Right cardiac atrium (tissue), 5 donors: ENCODE measurements at regions not wholly inside any gene's neighbourhood (a gene's known extent, or its start where the extent isn't known, plus 50 kb on each side); places are given as distances from the start of the nearest gene placed in this dataset.
"Not testable (repeated sequence)": the region's sequence is repeated elsewhere in the genome, so short reads cannot be mapped to it uniquely, and the experiment has no call there.

Source experiments
- ATAC-seq, 2 donors: fragments of 200-7000 bp; cut with Tn5 transposase; one replicate each; pipeline versions ENCODE4 v1.8.0 to v1.9.1; 2020; ENCODE audit warnings: moderate library complexity in 2 of 2, mild to moderate bottlenecking in 1 of 2
- DNase-seq, 3 donors: peaks; one replicate each; pipeline ENCODE4 v3.0.0-alpha.2; 2020
- H3K27ac ChIP-seq: one replicate; pipeline ENCODE4 v1.5.1; 2013; ENCODE audit warnings: mild to moderate bottlenecking, low read length, control low read depth, moderate library complexity
- H3K27me3 ChIP-seq: one replicate; pipeline ENCODE4 v1.6.1; 2013; ENCODE audit not compliant: control insufficient read depth, insufficient read depth
- H3K4me1 ChIP-seq: one replicate; pipeline ENCODE4 v1.6.1; 2013; ENCODE audit warnings: low read length; ENCODE audit not compliant: control insufficient read depth, insufficient read depth
- H3K4me3 ChIP-seq: one replicate; pipeline ENCODE4 v1.5.1; 2013; ENCODE audit warnings: low read length, control low read depth
- H3K9me3 ChIP-seq: one replicate; pipeline ENCODE4 v1.6.1; 2013; ENCODE audit warnings: low read length; ENCODE audit not compliant: control insufficient read depth
- WGBS: extraction: QIAGEN DNeasy Blood & Tissue Kit; methylation state at CpG from one replicate; pipeline ENCODE4 v1.1.7; 2013; 5-methylcytosine and 5-hydroxymethylcytosine counted together
- intact Hi-C, 4 donors: fragments of 100-400 bp; cut with DNase I; formaldehyde crosslinking; loops; one replicate each; pipeline versions ENCODE4 v1.11.0 to v1.14.0; 2022 to 2023
- donor health status: healthy with polysubstance abuse.
- donor health status: DM: no; HTN: yes; CAD: no.
- donor health status: DM: no; HTN: no; CAD: no.
- donor health status: DM: no; HTN: yes; CAD: no; lungs with severe emphysema.
- donor health status: DM: yes; HTN: yes; CAD: no.

DNA sequence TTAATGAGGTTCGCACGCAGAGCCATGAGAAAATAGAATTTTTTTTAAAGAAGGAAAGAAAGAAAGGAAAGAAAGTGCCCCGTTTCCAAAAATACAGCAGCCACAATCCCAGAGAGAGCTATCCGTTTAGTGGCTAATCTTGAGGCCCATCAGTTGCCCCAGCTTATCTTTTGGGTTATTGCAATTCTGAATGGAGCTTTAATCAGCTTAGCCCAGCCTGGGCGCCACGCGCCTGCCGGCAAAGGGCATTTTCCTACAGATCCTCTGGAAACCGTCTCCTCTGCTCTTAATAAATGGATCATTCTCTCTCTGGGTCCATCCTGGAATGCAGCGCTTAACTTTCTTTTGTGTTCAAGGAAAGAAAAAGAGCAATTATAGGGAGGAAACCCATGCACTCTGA lies 413.3 kb downstream of the MAFB start:
- intact Hi-C loops, result no loop called here
- no peaks in the 10 kb centered on the region for H3K9me3 ChIP-seq
- no peaks in the 10 kb centered on the region for H3K27me3 ChIP-seq
- no peak for DNase-seq
- no peak overlapping the region for H3K27ac ChIP-seq
- no peaks in the 10 kb centered on the region for H3K4me1 ChIP-seq
- no peak overlapping the region for H3K4me3 ChIP-seq
- ATAC-seq, result no peak
- 68% methylated on average over 10 of the region's 10 CpGs for WGBS

DNA sequence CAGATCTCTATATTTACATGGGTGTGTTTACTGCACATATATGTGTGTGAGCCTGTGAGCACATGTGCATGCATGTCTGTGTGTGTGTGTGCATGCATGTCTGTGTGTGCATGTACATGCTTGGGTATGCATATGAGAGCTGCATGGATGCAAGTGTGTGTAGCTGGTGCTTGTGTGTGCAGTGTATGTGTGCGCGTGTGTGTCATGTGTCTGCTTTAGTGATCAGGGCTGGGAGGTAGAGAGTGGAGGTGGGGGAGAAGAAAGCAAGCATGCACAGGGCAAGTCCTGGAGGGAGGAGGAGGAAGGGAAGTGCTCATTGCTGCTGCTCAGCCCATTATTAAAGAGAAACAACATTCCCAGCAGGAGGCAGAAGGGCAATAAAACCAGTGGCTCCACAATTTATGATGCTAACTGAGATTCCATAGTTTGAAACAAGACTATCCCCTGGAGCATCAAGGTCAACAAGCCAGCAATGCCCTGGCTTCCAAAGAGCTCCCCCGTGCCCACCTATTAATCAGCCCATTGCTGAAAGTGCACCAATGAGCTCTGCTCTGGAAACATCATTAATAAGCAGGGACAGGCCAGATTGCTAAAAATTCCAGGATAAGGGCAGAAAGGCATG lies 414.0 kb downstream of the MAFB start:
- Histone ChIP-seq H3K27me3 (no peaks in the 10 kb centered on the region), H3K4me3 (no peak overlapping the region), H3K4me1 (no peaks in the 10 kb centered on the region), H3K27ac (no peak overlapping the region), H3K9me3 (no peaks in the 10 kb centered on the region)
- no peak for ATAC-seq
- DNase-seq, result no peak
- intact Hi-C loops, result no loop called here
- 83% methylated on average over 3 of the region's 3 CpGs for WGBS

DNA sequence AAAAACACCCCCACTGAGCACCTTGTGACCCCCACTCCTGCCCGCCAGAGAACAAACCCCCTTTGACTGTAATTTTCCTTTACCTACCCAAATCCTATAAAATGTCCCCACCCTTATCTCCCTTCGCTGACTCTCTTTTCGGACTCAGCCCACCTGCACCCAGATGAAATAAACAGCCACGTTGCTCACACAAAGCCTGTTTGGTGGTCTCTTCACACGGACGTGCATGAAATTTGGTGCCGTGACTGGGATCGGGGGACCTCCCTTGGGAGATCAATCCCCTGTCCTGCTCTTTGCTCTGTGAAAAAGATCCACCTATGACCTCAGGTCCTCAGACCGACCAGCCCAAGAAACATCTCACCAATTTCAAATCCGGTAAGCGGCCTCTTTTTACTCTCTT lies 419.8 kb downstream of the MAFB start:
- not testable (repeated sequence) for DNase-seq
- intact Hi-C loops, result loop anchor here in 1 of 4 donors (5.0 kb wide), 1 partner anchor 418 kb away; the partner anchor contains the start of gene MAFB
- 83% methylated on average over 11 of the region's 11 CpGs for WGBS

DNA sequence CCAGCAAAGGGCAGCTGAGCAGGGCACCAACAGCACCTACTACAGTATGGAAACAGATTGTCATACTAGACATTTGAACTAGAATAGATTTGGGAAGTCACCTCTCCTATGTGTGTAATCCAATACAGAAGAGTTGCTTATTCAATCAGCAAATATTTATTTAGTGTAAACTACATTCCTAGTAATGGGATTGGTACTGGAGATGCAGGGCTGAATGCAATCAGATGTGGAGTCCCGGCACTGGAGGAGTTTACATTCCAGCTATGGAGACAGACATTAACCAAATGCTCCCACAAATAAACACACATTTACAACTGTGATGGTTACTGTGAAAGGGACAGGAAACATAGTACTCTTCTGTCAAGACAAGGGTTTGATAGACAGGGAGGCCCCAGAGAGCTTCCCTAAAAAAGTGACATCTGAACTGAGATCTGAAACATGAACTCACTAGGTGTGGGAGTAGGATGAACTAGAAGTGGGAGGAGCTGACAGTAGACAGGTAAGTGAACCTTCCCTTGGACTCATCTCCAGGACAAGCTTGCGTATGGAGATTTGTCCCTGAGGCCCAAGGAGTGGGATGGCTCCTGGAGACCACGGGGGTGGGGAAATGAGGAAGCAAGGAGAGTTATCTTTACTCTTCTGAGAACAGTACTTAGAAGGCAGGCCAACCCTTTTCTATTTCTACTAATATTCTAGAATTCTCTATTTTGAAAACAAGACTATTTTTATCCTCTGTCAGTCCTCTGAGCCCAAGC lies 420.5 kb downstream of the MAFB start:
- ATAC-seq (no peak), DNase-seq (no peak)
- H3K9me3 ChIP-seq, result no peaks in the 10 kb centered on the region
- WGBS, result 80% methylated on average over 3 of the region's 3 CpGs
- no peak overlapping the region for H3K4me3 ChIP-seq
- H3K4me1 ChIP-seq, result no peaks in the 10 kb centered on the region
- intact Hi-C loops, result loop anchor here in 1 of 4 donors (5.0 kb wide), 1 partner anchor 419 kb away; the partner anchor contains the start of gene MAFB
- no peaks in the 10 kb centered on the region for H3K27me3 ChIP-seq
- H3K27ac ChIP-seq, result no peak overlapping the region

More for the DNA sequence above, 419.8 kb downstream of the MAFB start:
- not testable (repeated sequence) for H3K9me3 ChIP-seq, H3K4me3 ChIP-seq, H3K4me1 ChIP-seq, ATAC-seq, H3K27ac ChIP-seq, H3K27me3 ChIP-seq

DNA sequence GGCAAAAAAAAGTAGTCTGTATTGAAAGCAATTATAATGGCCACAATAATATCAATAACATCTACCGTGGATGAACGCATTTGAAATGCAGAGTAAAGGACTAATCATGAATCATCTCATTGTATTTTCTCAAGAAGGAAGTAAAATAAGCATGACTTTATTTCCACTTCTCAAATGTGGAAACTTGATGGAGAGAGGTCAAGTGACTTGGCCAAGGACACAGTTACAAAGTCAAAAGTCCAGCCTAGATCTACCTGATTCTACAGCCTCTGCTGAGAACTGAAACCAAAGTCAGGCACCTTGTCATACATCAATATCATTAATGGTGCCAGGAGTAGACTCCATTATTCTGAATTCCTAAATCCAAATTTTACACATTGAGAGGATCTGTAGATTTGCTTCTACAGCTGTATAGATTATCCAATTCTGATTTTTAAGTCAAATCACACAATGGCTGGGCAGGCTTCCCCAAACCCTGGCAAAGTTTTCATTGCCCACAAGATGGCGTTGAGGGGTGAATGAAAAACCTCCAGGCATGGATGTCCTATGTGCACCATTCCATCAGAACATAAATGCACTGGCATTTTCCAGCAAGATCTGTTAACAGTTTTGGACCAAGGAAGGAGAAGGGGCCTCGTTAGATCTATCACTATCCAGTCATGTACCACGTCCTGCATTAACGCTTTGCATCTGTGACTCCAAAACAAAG lies 423.1 kb downstream of the MAFB start:
- H3K27ac ChIP-seq, result no peak overlapping the region
- no peak overlapping the region for H3K4me3 ChIP-seq
- no peaks in the 10 kb centered on the region for H3K9me3 ChIP-seq
- DNase-seq, result no peak
- 51% methylated on average over 6 of the region's 6 CpGs for WGBS
- intact Hi-C loops, result loop anchor here in 1 of 4 donors (5.0 kb wide), 1 partner anchor 421 kb away; the partner anchor contains the start of gene MAFB
- peak; percentile 48 to 51 for ATAC-seq
- H3K4me1 ChIP-seq, result no peaks in the 10 kb centered on the region
- no peaks in the 10 kb centered on the region for H3K27me3 ChIP-seq

DNA sequence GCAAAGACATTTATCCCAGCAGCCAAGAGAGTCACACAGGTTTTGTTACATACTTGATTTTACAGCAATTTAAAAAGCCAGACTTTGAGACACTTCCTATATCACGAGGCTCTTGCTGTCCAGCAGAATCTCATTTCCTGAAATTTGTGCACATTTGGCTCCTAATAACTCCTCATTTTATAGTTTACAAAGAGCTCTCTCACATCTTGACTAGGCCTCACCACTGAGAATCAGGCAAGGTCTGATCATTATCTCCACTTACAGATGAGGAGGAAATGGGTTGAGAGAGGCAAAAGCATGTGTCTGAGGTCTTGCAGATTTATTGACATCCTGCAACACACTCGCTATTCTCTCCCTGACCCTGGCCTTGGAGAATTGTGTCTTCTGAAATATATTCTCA lies 426.8 kb downstream of the MAFB start:
- Histone ChIP-seq H3K9me3 (no peaks in the 10 kb centered on the region), H3K27ac (no peak overlapping the region), H3K4me1 (no peaks in the 10 kb centered on the region), H3K4me3 (no peak overlapping the region), H3K27me3 (no peaks in the 10 kb centered on the region)
- WGBS, result 62% methylated on average over 2 of the region's 2 CpGs
- DNase-seq, result no peak
- ATAC-seq, result no peak
- intact Hi-C loops, result no loop called here

DNA sequence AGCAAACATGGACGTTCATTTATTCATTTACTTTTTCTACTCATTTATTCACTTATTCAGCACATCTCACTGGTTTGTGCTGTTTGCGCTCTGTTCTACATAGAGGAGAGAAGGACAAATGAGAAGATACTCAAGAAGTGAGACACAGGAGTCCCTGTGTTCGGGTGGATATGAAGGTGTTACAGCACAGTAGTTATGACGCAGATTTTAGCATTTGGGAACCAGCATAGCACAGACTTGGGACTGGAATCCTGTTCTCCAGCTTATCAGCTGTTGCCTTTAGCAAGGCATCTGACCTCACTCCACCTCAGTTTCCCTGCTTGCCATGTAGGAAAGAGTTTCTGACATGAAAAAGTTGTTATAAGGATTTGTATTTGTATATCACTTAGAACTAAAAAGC lies 430.1 kb downstream of the MAFB start:
- Histone ChIP-seq H3K4me3 (no peak overlapping the region), H3K9me3 (no peaks in the 10 kb centered on the region), H3K4me1 (peaks cover 1% of the 10 kb centered on the region), H3K27me3 (no peaks in the 10 kb centered on the region), H3K27ac (no peak overlapping the region)
- ATAC-seq (peak in 1 of 2 donors; percentile 31), DNase-seq (no peak)
- intact Hi-C loops, result no loop called here
- 64% methylated on average over 4 of the region's 4 CpGs for WGBS

DNA sequence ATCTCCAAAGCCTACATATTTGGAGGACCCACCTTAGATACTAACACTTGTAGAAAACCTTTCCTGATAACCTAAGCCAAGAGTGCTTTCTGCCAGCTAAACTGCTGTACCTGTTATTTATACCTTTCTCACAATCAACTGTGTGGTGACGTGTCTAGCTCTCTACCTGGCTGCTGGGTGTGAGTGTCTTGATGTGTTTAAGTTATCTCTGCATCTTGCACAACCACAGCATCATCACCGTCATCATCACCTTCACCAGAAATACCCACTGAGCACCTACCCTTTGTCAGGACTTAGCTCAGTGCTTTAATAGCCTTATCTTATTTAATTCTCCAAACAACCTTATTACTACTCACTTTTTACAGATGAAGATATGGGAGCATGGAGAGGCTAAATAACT lies 431.3 kb downstream of the MAFB start:
- ATAC-seq (no peak), DNase-seq (no peak)
- 88% methylated on average over 2 of the region's 2 CpGs for WGBS
- Histone ChIP-seq H3K4me3 (no peak overlapping the region), H3K4me1 (peaks cover 1% of the 10 kb centered on the region), H3K9me3 (no peaks in the 10 kb centered on the region), H3K27ac (no peak overlapping the region), H3K27me3 (no peaks in the 10 kb centered on the region)
- intact Hi-C loops, result no loop called here

DNA sequence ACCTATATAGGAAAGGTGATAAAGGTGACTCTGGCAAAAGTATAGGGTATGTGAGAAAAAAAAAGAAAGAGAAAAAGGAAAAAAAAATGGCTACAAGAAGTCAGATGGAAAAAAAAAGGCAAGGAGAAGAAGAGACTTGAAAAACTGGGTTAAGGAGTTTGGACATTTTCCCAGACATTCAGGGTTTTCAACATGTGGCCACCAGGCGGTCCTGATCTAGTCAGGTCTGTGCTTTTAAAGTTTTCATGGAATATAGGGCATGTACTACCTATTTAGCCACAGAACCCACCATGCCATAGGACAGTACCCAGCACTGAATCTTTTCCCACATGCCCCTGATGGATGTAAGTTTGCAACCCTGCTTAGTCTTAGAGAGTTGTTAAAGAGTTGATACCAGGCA lies 433.7 kb downstream of the MAFB start:
- intact Hi-C loops, result no loop called here
- 43% methylated on average over 1 of the region's 1 CpG for WGBS
- DNase-seq (no peak), ATAC-seq (no peak)
- no peaks in the 10 kb centered on the region for H3K27me3 ChIP-seq
- no peaks in the 10 kb centered on the region for H3K9me3 ChIP-seq
- no peak overlapping the region for H3K27ac ChIP-seq
- H3K4me1 ChIP-seq, result peaks cover 1% of the 10 kb centered on the region
- no peak overlapping the region for H3K4me3 ChIP-seq

DNA sequence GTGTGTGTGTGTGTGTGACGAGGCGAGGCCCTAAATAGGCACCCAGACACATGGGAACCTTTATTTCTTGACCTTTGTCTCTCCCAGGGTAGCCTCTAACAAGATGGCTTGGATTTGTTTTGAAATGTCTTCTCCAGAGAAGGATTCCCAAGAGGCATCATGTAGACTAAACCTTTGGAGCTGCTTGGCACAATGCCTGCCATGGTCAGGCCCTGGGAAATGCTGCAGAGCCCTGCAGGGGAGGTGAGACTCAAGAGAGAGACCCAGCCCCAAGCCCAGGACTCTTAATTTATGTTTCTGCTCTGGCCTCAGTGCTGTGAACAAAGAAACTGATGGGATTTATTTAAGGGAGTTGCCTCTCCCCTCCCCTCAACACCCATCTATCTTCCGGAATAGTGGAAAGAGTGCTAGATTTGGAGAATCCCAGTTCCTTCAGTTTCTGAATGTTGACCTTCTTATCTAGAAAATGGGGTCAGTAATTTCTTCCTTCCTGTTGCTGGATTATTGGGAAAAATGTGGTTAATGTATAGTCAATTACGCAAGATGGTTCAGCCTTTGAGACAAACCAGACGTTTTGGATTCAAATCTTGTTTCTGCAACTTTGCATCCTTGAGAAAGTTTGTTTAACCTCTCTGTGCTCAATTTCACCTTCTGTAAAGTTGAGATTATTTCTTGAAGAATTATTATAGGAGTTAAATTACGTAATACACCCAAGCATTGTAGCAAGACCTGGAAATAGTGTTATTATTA lies 434.8 kb downstream of the MAFB start:
- DNase-seq, result peak in 1 of 3 donors; percentile 67

More for the DNA sequence above, 434.8 kb downstream of the MAFB start:
- Histone ChIP-seq H3K27me3 (no peaks in the 10 kb centered on the region), H3K4me3 (no peak overlapping the region), H3K9me3 (no peaks in the 10 kb centered on the region), H3K4me1 (peaks cover 1% of the 10 kb centered on the region), H3K27ac (no peak overlapping the region)
- intact Hi-C loops, result no loop called here
- WGBS, result 64% methylated on average over 6 of the region's 6 CpGs
- ATAC-seq, result no peak
